Endodermal cell (in vitro differentiated cells): ENCODE measurements at regions not wholly inside any gene's neighbourhood (a gene's known extent, or its start where the extent isn't known, plus 50 kb on each side); places are given as distances from the start of the nearest gene placed in this dataset.

ENCODE experiments used
- DNase-seq: peaks from one replicate; pipeline ENCODE4 v3.0.0-alpha.2; 2017
- H3K27ac ChIP-seq: 2 replicates; pipeline ENCODE4 v1.5.1; 2013; ENCODE audit warnings: mild to moderate bottlenecking, low read depth, low read length, moderate library complexity
- H3K27me3 ChIP-seq: 2 replicates; pipeline ENCODE4 v1.6.1; 2013; ENCODE audit warnings: mild to moderate bottlenecking, low read length, moderate library complexity; ENCODE audit not compliant: insufficient read depth, control insufficient read depth, poor library complexity, severe bottlenecking
- H3K36me3 ChIP-seq: 2 replicates; pipeline ENCODE4 v1.7.0; 2013; ENCODE audit warnings: mild to moderate bottlenecking, low read length, moderate library complexity; ENCODE audit not compliant: control insufficient read depth, insufficient read depth
- H3K4me1 ChIP-seq: one replicate; pipeline ENCODE4 v1.7.0; 2013; ENCODE audit warnings: low read length; ENCODE audit not compliant: control insufficient read depth, insufficient read depth
- H3K4me3 ChIP-seq: 2 replicates; pipeline ENCODE4 v1.5.1; 2013; ENCODE audit warnings: mild to moderate bottlenecking, low read length, moderate library complexity
- H3K9ac ChIP-seq: 2 replicates; pipeline ENCODE4 v1.6.1; 2013; ENCODE audit warnings: mild to moderate bottlenecking, low read length, moderate library complexity; ENCODE audit not compliant: poor library complexity, severe bottlenecking; ENCODE audit errors: extremely low read depth
- H3K9me3 ChIP-seq: 2 replicates; pipeline ENCODE4 v1.6.1; 2013; ENCODE audit warnings: mild to moderate bottlenecking, low read length, moderate library complexity; ENCODE audit not compliant: control insufficient read depth
- H3K27ac Mint-ChIP-seq: 2 replicates; pipeline ENCODE4 v1.8.0; 2020; ENCODE audit warnings: mixed read lengths
- H3K27me3 Mint-ChIP-seq: 2 replicates; pipeline ENCODE4 v1.8.0; 2021; ENCODE audit warnings: mild to moderate bottlenecking, mixed read lengths; ENCODE audit not compliant: insufficient read depth
- H3K36me3 Mint-ChIP-seq: 2 replicates; pipeline ENCODE4 v1.8.0; 2020; ENCODE audit warnings: low read depth, mixed read lengths
- H3K4me1 Mint-ChIP-seq: 2 replicates; pipeline ENCODE4 v1.8.0; 2020; ENCODE audit warnings: mixed read lengths
- H3K4me3 Mint-ChIP-seq: 2 replicates; pipeline ENCODE4 v1.8.0; 2020; ENCODE audit warnings: mild to moderate bottlenecking, moderate library complexity, mixed read lengths
- H3K9me3 Mint-ChIP-seq: 2 replicates; pipeline ENCODE4 v1.8.0; 2020; ENCODE audit warnings: mild to moderate bottlenecking, mixed read lengths
- CTCF ChIP-seq: fragments of 200-600 bp; sonication (generic); conservative IDR thresholded peaks from 2 replicates; pipeline ENCODE4 v1.5.0; 2021; ENCODE audit warnings: antibody characterized with exemption, mild to moderate bottlenecking
- WGBS, 2 experiments: methylation state at CpG; one replicate each; pipeline versions ENCODE4 v1.1.5 to v1.1.7; 2013; ENCODE audit warnings: missing lambda C conversion rate in 2 of 2, mixed read lengths in 1 of 2; ENCODE audit not compliant: insufficient coverage in 1 of 2, insufficient read length in 1 of 2; 5-methylcytosine and 5-hydroxymethylcytosine counted together

- H3K27ac Mint-ChIP-seq: no peak overlapping the region
- H3K4me3 Mint-ChIP-seq: no peak overlapping the region
Measured at GRCh38 chr5:74556631-74557595, 83.6 kb downstream of the ENC1 start.

GRCh38 chr5:74556006-74556405, 84.5 kb downstream of the ENC1 start:
- WGBS, 2 experiments: 6 to 15% methylated on average over 2 to 3 of the region's 3 CpGs
- H3K36me3 ChIP-seq: no peaks in the 10 kb centered on the region
- no peak overlapping the region for H3K4me3 ChIP-seq
- no peaks in the 10 kb centered on the region for H3K9me3 Mint-ChIP-seq
- no peaks in the 10 kb centered on the region for H3K9me3 ChIP-seq
- no peak overlapping the region for H3K4me3 Mint-ChIP-seq
- no peaks in the 10 kb centered on the region for H3K36me3 Mint-ChIP-seq
- H3K4me1 Mint-ChIP-seq: peaks cover 48% of the 10 kb centered on the region
- H3K27me3 ChIP-seq: no peaks in the 10 kb centered on the region
- H3K4me1 ChIP-seq: peaks cover 23% of the 10 kb centered on the region
- peaks cover 7% of the 10 kb centered on the region for H3K27me3 Mint-ChIP-seq
- H3K27ac Mint-ChIP-seq: peak overlapping the region; percentile 38
- peak overlapping the region; percentile 67 for H3K27ac ChIP-seq
- peak; percentile 79 for DNase-seq
- no peak for TF ChIP-seq CTCF
- H3K9ac ChIP-seq: no peak overlapping the region

More at GRCh38 chr5:74556631-74557595, 83.6 kb downstream of the ENC1 start:
- Mint-ChIP-seq H3K9me3 (no peaks in the 10 kb centered on the region), H3K27me3 (peaks cover 7% of the 10 kb centered on the region), H3K36me3 (no peaks in the 10 kb centered on the region), H3K4me1 (peaks cover 48% of the 10 kb centered on the region)
- peaks cover 23% of the 10 kb centered on the region for H3K4me1 ChIP-seq
- H3K4me3 ChIP-seq: no peak overlapping the region
- no peak for TF ChIP-seq CTCF
- H3K36me3 ChIP-seq: no peaks in the 10 kb centered on the region
- WGBS, 2 experiments: 84 to 89% methylated on average over 5 to 6 of the region's 6 CpGs
- H3K9me3 ChIP-seq: no peaks in the 10 kb centered on the region
- H3K27me3 ChIP-seq: no peaks in the 10 kb centered on the region
- peak overlapping the region; percentile 67 for H3K27ac ChIP-seq
- no peak overlapping the region for H3K9ac ChIP-seq
- DNase-seq: no peak

GRCh38 chr5:74552101-74552500, 88.4 kb downstream of the ENC1 start:
- Mint-ChIP-seq H3K27me3 (no peaks in the 10 kb centered on the region), H3K4me3 (no peak overlapping the region), H3K9me3 (no peaks in the 10 kb centered on the region), H3K36me3 (no peaks in the 10 kb centered on the region), H3K27ac (no peak overlapping the region), H3K4me1 (peaks cover 36% of the 10 kb centered on the region)
- no peak for TF ChIP-seq CTCF
- WGBS, 2 experiments: 78 to 92% methylated on average over 2 to 3 of the region's 4 CpGs
- Histone ChIP-seq H3K27me3 (no peaks in the 10 kb centered on the region), H3K27ac (no peak overlapping the region), H3K9me3 (no peaks in the 10 kb centered on the region), H3K9ac (no peak overlapping the region), H3K4me3 (no peak overlapping the region), H3K4me1 (peaks cover 23% of the 10 kb centered on the region), H3K36me3 (no peaks in the 10 kb centered on the region)
- no peak for DNase-seq
